ACHN (cell line): ENCODE measurements at regions not wholly inside any gene's neighbourhood (a gene's known extent, or its start where the extent isn't known, plus 50 kb on each side); places are given as distances from the start of the nearest gene placed in this dataset.

ENCODE experiments used
- DNase-seq: peaks from one replicate; pipeline ENCODE4 v3.0.0-alpha.2; 2015
- in situ Hi-C: cut with HindIII; loops from 2 replicates; pipeline ENCODE4 v1.10.0; 2017; ENCODE audit warnings: low sequenced_read_pairs, low pct_ligation_motif_present, low pct_unique_long_range_greater_than_20kb

- DNase-seq = no peak
- in situ Hi-C loops = no loop called here
Measured at GRCh38 chr21:38995731-38996130, 187.5 kb downstream of the PSMG1 start.

DNA sequence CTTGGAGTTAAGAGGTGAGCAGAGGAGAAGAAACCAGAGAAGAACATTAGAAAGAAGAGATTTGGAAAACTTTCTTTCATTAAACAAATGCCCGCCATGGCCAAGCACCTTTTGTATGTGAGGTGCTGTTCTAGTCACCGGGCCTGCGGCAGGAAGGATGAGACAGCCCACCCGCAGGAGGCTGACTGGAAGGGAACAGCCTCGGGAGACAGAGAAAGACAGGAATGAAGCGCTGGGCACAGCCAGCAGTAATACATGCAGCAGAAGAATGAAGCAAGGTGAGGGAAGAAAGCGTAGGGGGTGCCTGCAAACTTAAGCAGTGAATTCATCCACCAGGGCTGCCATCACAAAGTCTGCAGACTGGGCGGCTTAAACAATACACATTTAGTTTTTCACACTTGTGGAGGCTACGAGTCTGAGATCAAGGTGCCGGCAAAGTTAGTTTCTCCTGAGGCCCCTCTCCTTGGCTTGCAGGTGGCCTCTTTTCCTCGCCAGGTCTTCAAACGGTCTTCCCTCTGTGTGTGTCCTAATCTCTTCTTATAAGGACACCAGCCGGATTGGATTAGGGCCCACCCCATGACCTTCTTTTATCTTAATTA, 188.1 kb downstream of the PSMG1 start:
- in situ Hi-C loops = no loop called here
- DNase-seq = no peak

DNA sequence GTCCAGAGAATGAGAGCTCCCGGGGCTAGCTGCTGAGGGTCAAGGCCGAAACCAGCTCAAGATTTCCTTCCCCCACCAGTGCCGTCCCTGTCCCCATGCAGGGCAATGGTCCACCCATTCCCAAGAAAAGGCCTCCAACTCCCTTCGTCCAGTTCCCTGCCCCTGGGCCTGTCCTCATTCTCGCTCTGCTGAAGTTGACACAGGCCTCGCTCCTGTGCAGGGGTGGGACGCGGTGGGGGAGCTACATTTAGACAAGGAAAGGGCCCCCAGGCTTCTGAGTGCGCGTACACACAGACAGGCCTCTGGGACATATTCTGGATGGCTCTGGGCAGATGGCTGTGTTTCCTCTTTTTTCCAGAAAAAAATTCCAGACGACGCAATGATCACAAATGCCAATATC, 188.3 kb downstream of the ETS2 start:
- DNase-seq = no peak
- in situ Hi-C loops = no loop called here

DNA sequence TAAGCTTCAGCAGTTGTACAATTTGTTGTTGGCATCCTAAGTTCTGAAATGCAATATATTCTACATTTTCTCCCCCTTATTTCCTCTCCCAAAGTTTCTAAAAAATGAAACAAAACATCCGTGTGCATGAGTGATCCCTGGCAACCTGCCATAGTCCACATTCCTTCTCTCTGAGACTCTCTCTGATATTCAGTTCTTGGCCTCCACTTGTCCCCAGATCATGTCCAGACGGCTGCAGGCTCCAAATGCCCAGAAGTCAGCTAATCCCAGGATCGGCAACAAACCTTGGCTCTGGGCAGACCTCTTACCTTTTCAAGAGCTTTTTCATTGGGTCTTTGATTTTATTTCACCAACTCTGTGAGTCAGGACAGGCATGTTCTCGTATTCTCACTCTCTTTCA, 187.8 kb downstream of the ETS2 start:
- peak; percentile 81 for DNase-seq
- in situ Hi-C loops = no loop called here

DNA sequence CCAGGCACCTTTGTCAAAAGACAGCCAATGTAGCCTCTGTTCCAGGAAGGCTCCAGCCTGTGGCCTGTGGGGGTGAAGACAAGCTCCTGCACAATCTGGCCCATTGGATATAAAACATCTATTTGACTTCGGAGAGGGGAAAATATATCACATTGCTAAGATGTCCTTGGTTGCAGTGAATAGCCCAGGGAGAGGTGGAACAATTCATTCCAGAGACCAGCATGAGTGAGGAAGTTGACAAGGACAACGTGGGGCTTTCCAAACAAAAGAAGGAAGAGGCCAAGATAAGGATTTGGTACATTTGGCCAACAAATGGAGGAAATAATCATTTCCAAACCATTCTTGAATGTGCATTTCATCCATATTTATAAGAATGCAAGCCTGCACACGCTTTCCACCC, 187.0 kb downstream of the ETS2 start:
- DNase-seq = no peak
- in situ Hi-C loops = no loop called here

DNA sequence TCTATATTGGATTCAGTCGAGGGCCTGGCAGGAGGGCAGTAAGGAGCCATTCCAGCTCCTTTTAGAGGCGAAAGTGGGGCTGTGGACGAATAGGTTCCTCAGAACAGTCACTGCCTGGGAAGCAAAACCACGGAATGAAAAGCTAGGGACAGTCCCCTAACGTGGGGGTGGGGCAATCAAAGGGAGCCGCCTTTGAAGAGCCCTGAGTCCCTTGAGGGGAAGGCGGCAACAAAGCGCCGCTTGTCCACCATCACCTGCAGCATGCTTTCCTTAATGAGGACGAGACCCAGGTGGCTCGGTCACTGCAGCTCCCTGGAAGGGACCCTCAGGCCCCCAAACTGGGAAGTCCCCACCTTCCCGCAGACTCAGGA, 184.7 kb downstream of the ETS2 start:
- in situ Hi-C loops = no loop called here
- no peak for DNase-seq

DNA sequence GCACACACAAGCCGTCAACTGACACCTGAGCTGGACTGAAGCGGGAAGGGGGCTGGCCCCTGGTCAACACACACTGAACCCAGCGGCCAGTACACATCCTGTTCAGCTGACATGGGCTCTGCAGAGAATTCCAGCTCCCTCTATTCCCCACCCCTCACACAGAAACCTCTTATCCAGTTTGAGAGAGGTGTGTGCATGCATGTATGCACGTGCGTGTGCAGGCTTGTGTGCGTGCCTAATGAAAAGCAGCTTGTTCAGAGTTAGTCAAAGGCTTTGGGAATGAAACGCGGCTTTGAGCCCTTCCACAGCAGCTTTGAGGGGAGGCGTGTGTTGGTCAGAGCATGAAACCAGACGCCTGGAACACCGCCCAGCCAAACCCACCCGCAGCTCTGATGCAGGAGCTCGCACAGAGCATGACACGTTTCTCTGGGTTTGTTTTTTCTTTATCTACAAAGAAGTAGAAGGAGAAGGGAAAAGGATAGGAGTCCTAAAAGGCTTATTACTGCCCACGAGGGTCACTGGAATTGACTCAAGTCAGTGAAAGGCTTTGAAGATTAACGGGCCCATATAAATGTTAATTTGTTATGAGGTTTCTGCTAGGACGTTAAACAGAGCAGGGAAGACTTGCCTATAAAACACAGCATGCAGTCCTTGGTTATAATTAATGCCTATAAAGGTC, 184.2 kb downstream of the ETS2 start:
- DNase-seq = no peak
- in situ Hi-C loops = no loop called here

GRCh38 chr21:38989379-38989744, 183.6 kb downstream of the ETS2 start:
- no peak for DNase-seq
- in situ Hi-C loops = no loop called here

GRCh38 chr21:38988509-38989378, 183.0 kb downstream of the ETS2 start:
- DNase-seq = no peak
- in situ Hi-C loops = no loop called here

DNA sequence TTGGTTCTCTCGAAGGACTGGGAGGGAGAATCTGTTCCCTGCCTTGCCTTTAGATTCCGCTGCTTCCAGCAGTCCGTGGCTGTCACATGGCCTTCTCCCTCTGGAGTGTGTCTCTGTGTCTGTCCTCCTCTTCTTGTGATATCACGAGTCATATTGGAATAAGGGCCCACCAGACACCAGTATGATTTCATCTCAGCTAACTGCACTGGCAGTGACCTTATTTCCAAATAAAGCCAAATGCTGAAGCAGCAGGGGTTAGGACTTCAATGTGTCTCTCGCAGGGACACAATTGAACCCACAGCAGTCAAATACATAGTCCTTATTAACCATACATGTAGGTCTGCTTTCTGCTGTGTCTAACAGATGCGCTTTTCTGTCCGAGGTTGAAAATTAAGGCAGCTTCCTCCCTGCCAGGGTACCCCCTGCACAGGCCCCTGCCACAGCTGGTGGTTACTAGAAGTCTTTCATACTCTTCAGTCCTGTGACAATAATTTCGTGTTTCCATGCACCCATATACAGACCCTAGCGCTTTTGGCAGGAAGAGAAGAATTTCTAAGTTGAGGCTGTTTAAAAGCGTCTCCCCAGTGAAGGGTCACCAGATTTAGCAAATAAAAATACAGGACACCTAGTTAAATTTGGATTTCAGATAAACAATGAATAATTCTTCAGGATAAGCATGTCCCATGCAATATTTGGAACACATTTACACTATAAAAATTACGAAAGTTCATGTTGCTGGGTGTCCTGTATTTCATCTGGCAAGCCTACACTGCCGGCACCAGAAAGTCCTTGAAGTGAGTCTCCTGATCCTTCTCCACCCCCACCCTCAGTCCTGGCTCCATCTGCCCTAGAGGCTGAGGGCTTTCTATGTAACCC, 182.1 kb downstream of the ETS2 start:
- DNase-seq = no peak
- in situ Hi-C loops = no loop called here

GRCh38 chr21:38986806-38987632, 181.3 kb downstream of the ETS2 start:
- in situ Hi-C loops = no loop called here
- DNase-seq = no peak

DNA sequence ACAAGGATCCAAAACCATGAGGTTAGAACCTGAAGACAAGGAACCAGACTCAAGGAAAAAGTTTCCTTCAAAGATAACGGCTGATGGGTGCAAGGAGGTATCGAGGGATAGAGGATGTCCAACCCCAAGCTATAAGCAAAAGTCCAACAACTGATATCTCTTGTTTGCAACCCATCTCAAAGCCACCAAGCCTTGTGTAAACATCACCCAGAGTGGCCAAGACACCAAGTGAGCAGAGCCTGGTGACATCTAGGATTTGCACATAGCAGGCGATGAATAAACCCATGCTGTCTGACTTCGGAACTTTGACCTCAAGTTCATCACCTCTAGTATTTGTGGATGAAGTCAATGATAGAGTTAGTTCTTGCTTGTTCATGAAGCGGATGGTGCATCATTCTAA, 180.7 kb downstream of the ETS2 start:
- DNase-seq = no peak
- in situ Hi-C loops = no loop called here

DNA sequence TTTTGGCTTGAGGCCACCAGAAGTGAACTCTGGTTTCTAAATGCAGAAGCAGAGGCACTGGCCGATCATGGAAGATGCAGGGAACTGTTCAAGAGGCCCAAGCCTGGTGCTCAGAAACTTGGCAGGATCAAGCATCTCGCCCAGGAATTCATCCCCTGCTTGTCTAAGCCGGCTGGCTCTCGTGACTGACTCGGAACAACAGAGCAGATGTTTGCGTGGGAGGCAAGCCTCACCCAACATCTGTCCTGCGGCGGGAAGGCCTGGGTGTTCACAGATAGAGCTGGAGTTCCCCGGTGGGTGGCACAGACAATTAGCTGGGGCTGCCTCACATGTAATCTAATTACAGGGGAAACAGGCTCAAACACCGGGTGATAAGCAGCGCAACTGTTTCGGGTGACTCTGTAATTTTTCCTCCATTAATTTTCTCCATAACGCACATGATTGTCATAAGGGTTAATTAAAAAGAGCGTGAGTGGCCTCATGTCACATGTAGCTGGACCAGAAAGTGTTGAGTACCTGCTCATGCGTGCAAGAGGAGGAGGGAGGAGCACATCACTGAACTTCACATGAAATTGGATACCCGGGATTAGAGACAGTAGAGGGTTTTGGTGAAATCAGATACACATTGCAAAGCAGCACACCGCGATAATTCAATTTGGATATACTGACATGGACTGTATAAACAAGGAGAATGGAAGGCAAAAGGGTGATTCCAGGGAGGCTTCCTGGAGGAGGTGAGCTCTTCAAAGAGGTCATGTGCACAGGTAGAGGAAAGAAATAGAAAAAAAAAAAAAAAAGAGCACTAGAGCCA, 180.0 kb downstream of the ETS2 start:
- in situ Hi-C loops = no loop called here

GRCh38 chr21:38984982-38985567, 179.3 kb downstream of the ETS2 start:
- in situ Hi-C loops = no loop called here
- DNase-seq = no peak

More for the DNA sequence above, 180.0 kb downstream of the ETS2 start:
- no peak for DNase-seq

GRCh38 chr21:38984568-38984967, 178.8 kb downstream of the ETS2 start:
- in situ Hi-C loops = no loop called here
- DNase-seq = no peak

DNA sequence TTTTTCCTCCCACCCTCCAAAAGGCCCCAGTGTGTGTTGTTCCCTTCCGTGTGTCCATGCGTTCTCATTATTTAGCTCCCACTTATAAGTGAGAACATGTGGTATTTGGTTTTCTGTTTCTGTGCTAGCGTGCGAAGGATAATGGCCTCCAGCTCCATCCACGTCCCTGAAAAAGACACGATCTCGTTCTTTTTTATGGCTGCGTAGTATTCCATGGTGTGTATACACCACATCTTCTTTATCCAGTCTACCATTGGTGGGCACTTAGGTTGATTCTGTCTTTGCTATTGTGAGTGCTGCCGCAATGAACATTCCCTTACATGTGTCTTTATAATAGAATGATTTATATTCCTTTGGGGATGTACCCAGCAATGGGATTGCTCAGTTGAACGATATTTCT, 177.8 kb downstream of the ETS2 start:
- in situ Hi-C loops = no loop called here
- DNase-seq = no peak

DNA sequence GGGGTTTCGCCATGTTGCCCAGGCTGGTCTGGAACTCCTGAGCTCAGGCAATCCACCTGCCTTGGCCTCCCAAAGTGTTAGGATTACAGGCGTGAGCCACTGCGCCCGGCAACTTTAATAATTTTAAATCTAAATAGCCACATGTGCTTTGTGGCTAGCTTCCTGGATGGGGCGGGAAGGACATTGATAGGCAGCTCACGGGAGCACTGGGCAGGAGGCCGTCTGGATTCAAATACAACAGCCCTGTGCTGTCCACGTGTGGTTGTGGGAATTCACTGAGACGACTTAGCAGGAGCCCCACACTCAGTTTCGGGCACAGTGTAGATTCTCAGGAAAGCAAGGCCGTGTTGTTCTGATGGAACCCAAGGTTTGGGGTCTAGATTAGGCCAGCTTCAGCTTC, 177.1 kb downstream of the ETS2 start:
- DNase-seq = no peak
- in situ Hi-C loops = no loop called here
